COR-L47 (cell line): ENCODE measurements at regions not wholly inside any gene's neighbourhood (a gene's known extent, or its start where the extent isn't known, plus 50 kb on each side); places are given as distances from the start of the nearest gene placed in this dataset.
"Not testable (repeated sequence)": the region's sequence is repeated elsewhere in the genome, so short reads cannot be mapped to it uniquely, and the experiment has no call there.

ENCODE experiments used
- DNase-seq: peaks from one replicate; lab custom pipeline; 2025; lab: John Stamatoyannopoulos, UW

GRCh38 chr21:14008436-14008835 lies 202.3 kb downstream of the LIPI start:
- not testable (repeated sequence) for DNase-seq

GRCh38 chr21:14008006-14008405 lies 202.7 kb downstream of the LIPI start:
- not testable (repeated sequence) for DNase-seq

GRCh38 chr21:14006144-14006543 lies 204.6 kb downstream of the LIPI start:
- DNase-seq, result not testable (repeated sequence)

- DNase-seq, result not testable (repeated sequence)
Measured at GRCh38 chr21:13986996-13987958, 223.5 kb downstream of the LIPI start.

GRCh38 chr21:13985865-13986863 lies 224.6 kb downstream of the LIPI start:
- DNase-seq, result not testable (repeated sequence)

- DNase-seq, result not testable (repeated sequence)
Measured at GRCh38 chr21:13985137-13985864, 225.5 kb downstream of the LIPI start.

- not testable (repeated sequence) for DNase-seq
Measured at GRCh38 chr21:13984728-13985127, 226.0 kb downstream of the LIPI start.

DNA sequence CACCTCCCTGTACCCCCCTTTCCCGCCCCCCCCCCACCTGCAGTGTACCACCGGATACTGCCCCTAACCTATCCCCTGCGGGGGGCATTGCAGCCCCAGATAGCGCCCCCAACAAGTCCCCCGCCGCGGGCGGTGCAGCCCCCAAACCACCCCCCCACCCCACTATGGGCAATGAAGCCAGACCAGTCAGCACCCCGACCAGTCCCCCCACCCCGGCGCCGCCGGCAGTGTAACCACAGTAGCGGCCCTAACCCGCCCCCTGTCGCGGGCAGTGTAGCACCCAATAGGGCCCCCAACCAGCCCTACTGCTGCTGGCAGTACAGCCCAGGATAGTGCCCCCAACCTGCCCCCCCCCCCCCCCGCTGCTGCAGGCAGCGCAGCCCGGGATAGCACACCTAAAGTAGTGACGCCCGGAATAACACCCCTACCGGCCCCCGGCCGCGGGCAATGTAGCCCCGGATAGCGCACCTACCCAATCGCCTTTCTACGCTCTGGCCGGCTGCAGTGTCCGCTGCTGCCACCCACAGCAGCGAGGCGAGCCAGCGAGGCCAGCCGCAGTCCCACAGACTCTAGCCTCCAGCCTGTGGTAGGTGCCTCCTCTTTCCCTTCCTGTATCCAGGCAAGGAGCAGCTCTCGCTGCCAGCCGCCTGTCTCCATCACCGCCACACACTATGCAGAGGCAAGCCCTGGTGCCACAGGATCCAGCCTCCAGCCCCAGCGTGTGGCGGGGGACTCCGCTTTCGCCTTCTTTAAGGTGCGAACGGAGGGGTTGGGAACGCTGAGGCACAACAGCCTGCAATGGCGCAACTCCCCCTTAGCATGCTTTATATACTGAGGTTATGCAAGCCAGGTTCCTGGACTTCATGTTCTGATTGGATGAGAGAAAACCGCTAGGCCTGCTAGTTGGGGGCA lies 229.3 kb downstream of the LIPI start:
- DNase-seq, result not testable (repeated sequence)

GRCh38 chr21:13980115-13980662 lies 230.6 kb downstream of the LIPI start:
- peak; percentile 88 for DNase-seq

- not testable (repeated sequence) for DNase-seq
Measured at GRCh38 chr21:13979608-13980007, 231.1 kb downstream of the LIPI start.

- not testable (repeated sequence) for DNase-seq
Measured at GRCh38 chr21:13974582-13974981, 236.2 kb downstream of the LIPI start.

DNA sequence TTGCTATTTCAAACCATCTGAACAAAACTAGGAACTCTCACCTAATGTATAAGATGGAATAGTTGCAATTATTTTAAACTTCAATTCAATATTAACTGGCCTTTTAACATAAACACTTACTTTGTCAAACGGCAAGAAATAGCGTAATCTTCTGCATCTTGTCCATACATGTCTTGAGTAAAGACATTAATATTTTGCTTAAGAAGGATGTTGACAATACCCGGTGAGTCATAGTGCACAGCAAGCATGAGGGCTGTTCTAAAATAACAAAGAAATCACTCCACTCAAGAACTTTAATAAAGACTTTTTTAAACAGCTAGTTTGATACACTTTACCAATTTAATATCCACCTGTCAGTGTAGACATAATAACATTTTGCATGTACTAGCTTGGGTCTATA lies 240.9 kb downstream of the LIPI start:
- DNase-seq, result not testable (repeated sequence)

DNA sequence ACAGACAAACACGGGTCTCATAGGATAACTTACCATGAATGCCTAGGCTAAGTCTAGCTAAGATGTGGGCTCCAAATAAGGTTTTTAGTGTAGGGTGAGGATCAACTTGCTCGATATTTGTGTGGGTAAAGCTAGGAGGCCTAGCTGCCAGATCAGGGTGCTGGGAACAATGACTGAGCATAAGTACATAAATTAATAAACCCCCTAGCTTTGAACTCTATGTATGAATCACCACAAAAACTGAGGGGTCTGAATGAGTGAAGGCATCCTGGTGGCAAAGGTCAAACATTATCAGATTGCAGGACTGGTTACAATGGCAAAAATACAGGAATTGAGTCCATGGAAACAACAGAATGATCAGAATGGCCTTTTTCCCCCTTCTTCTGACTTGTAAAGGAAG lies 241.8 kb downstream of the LIPI start:
- DNase-seq, result not testable (repeated sequence)

- DNase-seq, result not testable (repeated sequence)
Measured at GRCh38 chr21:13963259-13963658, 247.5 kb downstream of the LIPI start.

- DNase-seq, result no peak
Measured at GRCh38 chr21:13937236-13937635, 273.5 kb downstream of the LIPI start.

DNA sequence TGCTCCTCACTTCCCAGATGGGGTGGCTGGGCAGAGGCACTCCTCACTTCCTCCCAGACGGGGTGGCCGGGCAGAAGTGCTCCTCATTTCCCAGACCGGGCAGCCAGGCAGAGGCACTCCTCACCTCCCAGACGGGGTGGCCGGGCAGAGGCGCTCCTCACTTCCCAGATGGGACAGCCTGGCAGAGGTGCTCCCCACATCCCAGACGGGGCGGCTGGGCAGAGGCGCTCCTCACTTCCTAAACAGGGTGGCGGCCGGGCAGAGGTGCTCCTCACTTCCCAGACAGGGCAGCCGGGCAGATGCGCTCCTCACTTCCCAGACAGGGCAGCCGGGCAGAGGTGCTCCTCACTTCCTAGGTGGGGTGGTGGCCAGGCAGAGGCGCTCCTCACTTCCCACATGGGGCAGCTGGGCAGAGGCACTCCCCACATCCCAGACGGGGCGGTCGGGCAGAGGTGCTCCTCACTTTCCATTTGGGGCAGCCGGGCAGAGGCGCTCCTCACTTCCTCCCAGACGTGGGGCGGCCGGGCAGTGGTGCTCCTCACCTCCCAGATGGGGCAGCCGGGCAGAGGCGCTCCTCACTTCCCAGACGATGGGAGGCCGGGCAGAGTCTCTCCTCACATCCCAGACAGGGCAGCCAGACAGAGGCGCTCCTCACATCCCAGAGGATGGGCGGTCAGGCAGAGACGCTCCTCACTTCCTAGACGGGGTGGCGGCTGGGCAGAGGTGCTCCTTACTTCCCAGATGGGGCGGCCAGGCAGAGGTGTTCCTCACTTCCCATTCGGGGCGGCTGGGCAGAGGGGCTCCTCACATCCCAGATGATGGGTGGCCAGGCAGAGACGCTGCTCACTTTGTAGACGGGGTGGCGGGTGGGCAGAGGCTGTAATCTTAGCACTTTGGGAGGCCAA lies 274.5 kb downstream of the LIPI start:
- DNase-seq, result not testable (repeated sequence)

DNA sequence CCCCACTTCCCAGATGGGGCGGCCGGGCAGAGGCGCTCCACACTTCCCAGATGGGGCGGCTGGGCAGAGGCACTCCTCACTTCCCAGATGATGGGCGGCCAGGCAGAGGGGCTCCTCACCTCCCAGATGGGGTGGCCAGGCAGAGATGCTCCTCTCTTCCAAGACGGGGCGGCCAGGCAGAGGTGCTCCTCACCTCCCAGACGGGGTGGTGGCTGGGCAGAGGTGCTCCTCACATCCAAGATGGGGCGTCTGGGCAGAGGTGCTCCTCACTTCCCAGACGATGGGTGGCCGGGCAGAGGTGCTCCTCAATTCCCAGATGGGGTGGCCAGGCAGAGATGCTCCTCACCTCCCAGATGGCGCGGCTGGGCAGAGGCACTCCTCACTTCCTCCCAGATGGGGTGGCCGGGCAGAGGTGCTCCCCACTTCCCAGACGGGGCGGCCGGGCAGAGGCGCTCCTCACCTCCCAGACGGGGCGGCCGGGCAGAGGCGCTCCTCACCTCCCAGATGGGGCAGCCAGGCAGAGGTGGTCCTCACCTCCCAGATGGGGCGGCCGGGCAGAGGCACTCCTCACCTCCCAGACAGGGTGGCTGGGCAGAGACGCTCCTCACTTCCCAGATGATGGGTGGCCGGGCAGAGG lies 275.2 kb downstream of the LIPI start:
- not testable (repeated sequence) for DNase-seq

DNA sequence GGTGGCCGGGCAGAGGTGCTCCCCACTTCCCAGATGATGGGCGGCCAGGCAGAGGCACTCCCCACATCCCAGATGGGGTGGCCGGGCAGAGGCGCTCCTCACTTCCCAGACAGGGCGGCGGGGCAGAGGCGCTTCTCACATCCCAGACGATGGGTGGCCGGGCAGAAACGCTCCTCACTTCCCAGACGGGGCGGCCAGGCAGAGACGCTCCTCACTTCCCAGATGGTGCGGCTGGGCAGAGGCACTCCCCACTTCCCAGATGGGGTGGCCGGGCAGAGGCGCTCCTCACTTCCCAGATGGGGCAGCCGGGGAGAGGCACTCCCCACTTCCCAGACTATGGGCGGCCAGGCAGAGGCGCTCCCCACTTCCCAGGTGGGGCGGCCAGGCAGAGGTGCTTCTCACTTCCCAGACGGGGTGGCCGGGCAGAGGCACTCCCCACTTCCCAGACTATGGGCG lies 275.8 kb downstream of the LIPI start:
- not testable (repeated sequence) for DNase-seq
